RWPE1 (cell line): ENCODE measurements at regions not wholly inside any gene's neighbourhood (a gene's known extent, or its start where the extent isn't known, plus 50 kb on each side); places are given as distances from the start of the nearest gene placed in this dataset.

Source experiments
- CTCF ChIA-PET: fragments of 350-600 bp; sonication (Branson Sonifier 250); formaldehyde crosslinking; extraction: SDS; loops from one replicate; lab custom pipeline; 2021; lab: Yijun Ruan, JAX
- POLR2A ChIA-PET: fragments of 400-600 bp; formaldehyde crosslinking; extraction: SDS; loops from one replicate; lab custom pipeline; 2020; ENCODE audit warnings: antibody characterized with exemption; ENCODE audit not compliant: low non-redundant PET; lab: Yijun Ruan, JAX
- DNase-seq: peaks from one replicate; pipeline ENCODE4 v3.0.0; 2012; ENCODE audit warnings: low spot score
- H3K27ac ChIP-seq: fragments of 450-650 bp; 2 replicates; pipeline ENCODE4 v1.5.1; 2017
- TF ChIP-seq, protein P1 (sequence below): fragments of 450-650 bp; conservative IDR thresholded peaks from 2 replicates; pipeline ENCODE4 v1.5.1; 2017; ENCODE audit warnings: low read depth, mild to moderate bottlenecking

GRCh38 chr13:42484386-42484785 lies 89.6 kb upstream of the TNFSF11 start:
- peak; percentile 28 for DNase-seq
- CTCF ChIA-PET: no interaction called here
- TF ChIP-seq, protein P1, sequence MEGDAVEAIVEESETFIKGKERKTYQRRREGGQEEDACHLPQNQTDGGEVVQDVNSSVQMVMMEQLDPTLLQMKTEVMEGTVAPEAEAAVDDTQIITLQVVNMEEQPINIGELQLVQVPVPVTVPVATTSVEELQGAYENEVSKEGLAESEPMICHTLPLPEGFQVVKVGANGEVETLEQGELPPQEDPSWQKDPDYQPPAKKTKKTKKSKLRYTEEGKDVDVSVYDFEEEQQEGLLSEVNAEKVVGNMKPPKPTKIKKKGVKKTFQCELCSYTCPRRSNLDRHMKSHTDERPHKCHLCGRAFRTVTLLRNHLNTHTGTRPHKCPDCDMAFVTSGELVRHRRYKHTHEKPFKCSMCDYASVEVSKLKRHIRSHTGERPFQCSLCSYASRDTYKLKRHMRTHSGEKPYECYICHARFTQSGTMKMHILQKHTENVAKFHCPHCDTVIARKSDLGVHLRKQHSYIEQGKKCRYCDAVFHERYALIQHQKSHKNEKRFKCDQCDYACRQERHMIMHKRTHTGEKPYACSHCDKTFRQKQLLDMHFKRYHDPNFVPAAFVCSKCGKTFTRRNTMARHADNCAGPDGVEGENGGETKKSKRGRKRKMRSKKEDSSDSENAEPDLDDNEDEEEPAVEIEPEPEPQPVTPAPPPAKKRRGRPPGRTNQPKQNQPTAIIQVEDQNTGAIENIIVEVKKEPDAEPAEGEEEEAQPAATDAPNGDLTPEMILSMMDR: no peak
- H3K27ac ChIP-seq: peak overlapping the region; percentile 19; the same call in 1 of the 2 replicates
- POLR2A ChIA-PET: interaction anchor here (0.6 kb wide), 1 partner anchor 145 kb away, joined by 3 read pairs; no protein-coding TSS in a partner anchor

DNA sequence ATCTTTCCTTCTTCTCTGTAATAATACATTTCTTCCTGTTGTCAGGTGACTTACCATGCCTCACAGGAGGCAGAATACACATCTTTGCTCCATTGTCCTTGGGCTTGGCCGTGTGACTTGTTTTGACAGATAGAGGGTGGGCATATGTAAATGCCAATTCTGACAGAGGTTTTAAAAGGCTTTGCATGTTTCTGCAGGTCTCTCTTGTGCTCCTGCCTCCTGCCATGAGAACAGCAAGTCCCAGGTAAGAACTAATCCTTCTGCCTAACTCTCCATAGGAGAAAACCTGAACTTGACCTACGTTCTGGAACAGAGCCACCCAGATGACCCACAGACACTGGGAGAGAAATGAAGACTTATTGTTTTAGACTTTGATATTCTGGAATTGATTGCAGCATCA lies 88.7 kb upstream of the TNFSF11 start:
- DNase-seq: peak; percentile 20
- CTCF ChIA-PET: no interaction called here
- POLR2A ChIA-PET: no interaction called here
- TF ChIP-seq, protein P1: no peak
- H3K27ac ChIP-seq: no peak overlapping the region

DNA sequence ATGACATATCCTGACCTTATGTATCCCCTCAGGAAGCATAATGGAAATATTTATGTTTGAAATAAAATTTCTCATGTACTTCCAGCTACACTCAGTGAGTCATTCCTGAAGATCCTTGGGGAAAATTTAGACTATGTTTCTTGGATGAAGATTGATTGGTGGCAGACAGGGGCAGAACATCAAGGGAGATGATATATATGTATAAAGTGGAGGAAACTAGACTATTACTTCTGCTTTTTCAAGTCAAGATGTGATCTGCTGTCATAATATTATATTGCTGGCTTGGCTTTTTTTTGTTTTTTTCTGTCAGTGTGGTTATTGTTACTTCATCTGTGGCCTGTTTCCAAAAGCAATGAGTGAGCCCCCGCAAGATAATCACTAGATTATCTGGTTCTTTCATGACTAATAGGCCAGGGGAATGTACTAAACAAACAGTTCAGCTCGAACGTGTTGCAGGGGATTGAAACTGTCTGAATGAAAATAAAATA lies 87.2 kb upstream of the TNFSF11 start:
- ChIA-PET CTCF (interaction anchor here (0.6 to 0.7 kb wide), 2 partner anchors 8 to 318 kb away, joined by 3 to 5 read pairs; no protein-coding TSS in a partner anchor), POLR2A (no interaction called here)
- H3K27ac ChIP-seq: no peak overlapping the region
- peak; percentile 90 for DNase-seq
- TF ChIP-seq, protein P1: no peak

DNA sequence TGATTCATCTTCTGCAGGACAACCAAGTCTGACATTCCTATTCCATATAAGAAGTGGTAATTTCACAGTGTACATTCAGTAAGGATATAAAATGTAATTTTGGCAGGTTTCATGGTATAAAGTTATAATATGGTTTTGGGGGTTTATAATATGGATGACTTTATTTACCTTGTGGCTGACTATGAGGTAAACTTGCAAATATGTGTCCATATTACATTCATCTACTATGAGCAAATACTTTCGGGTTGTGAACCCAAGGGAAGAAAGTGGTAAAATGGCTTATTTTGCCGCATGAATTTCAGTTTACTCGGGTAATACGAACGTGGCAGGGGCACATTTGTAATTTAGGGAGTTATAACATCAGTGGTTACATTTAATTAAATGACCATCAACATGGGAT lies 86.7 kb upstream of the TNFSF11 start:
- CTCF ChIA-PET: interaction anchor here (0.6 to 0.7 kb wide), 2 partner anchors 8 to 319 kb away, joined by 3 to 5 read pairs; no protein-coding TSS in a partner anchor
- DNase-seq: peak; percentile 44
- TF ChIP-seq, protein P1: no peak
- POLR2A ChIA-PET: no interaction called here
- no peak overlapping the region for H3K27ac ChIP-seq

DNA sequence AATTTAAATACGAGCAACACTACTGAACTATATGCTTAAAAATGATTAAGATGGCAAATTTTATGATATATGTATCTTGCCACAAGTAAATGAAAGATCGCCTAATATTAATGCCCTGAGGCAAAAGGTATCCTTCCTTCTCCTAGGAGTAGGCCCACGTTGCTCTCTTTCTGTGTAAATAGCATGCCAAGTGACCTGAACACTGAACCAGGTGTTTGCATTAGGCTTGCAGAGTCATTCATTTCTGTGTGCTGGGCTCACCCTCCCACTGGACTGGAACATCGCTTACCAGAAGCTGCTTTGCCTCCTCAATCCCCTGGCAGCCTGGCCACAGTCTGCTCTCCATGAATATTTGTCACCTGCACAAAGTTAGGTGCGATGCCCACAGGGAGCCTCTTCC lies 83.3 kb upstream of the TNFSF11 start:
- TF ChIP-seq, protein P1: no peak
- ChIA-PET POLR2A (no interaction called here), CTCF (interaction anchor here (0.6 kb wide), 1 partner anchor 82 kb away, joined by 3 read pairs; no protein-coding TSS in a partner anchor)
- DNase-seq: no peak
- H3K27ac ChIP-seq: peak overlapping the region; percentile 48; the same call in 1 of the 2 replicates

- no peak overlapping the region for H3K27ac ChIP-seq
- ChIA-PET POLR2A (no interaction called here), CTCF (no interaction called here)
- DNase-seq: no peak
- TF ChIP-seq, protein P1: no peak
These were observed 81.5 kb upstream of the TNFSF11 start for GRCh38 chr13:42492372-42492920.
